Neuronal stem cell (in vitro differentiated cells): ENCODE measurements at regions not wholly inside any gene's neighbourhood (a gene's known extent, or its start where the extent isn't known, plus 50 kb on each side); places are given as distances from the start of the nearest gene placed in this dataset.

Source experiments
- DNase-seq: peaks from one replicate; pipeline ENCODE4 v3.0.0-alpha.2; 2013; ENCODE audit warnings: low spot score
- H2AFZ ChIP-seq: one replicate; pipeline ENCODE4 v1.6.1; 2013; ENCODE audit warnings: mild to moderate bottlenecking, low read length, inconsistent platforms
- H2AK5ac ChIP-seq: 2 replicates; pipeline ENCODE4 v1.6.1; 2013; ENCODE audit warnings: low read depth, mild to moderate bottlenecking, inconsistent platforms, low read length, moderate library complexity, mixed read lengths
- H2BK120ac ChIP-seq: 2 replicates; pipeline ENCODE4 v1.6.1; 2013; ENCODE audit warnings: low read depth, mild to moderate bottlenecking, inconsistent platforms, low read length, moderate library complexity, mixed read lengths
- H2BK12ac ChIP-seq: one replicate; pipeline ENCODE4 v1.6.1; 2013; ENCODE audit warnings: low read length, inconsistent platforms
- H2BK15ac ChIP-seq: 2 replicates; pipeline ENCODE4 v1.6.1; 2013; ENCODE audit warnings: mild to moderate bottlenecking, low read length, inconsistent platforms, mixed read lengths
- H2BK5ac ChIP-seq: one replicate; pipeline ENCODE4 v1.6.1; 2013; ENCODE audit warnings: inconsistent platforms, mild to moderate bottlenecking, low read length, moderate library complexity
- H3K14ac ChIP-seq: one replicate; pipeline ENCODE4 v1.6.1; 2013; ENCODE audit warnings: low read length, inconsistent platforms
- H3K18ac ChIP-seq: 2 replicates; pipeline ENCODE4 v1.6.1; 2013; ENCODE audit warnings: low read length, inconsistent platforms
- H3K23ac ChIP-seq: 2 replicates; pipeline ENCODE4 v1.6.1; 2013; ENCODE audit warnings: low read depth, mild to moderate bottlenecking, mixed read lengths, low read length, inconsistent platforms; ENCODE audit not compliant: poor library complexity
- H3K27ac ChIP-seq: replicated peaks from 3 replicates; pipeline ENCODE4 v1.5.1; 2013; ENCODE audit warnings: low read length, inconsistent platforms
- H3K27me3 ChIP-seq, 3 experiments: 2 replicates each; pipeline ENCODE4 v1.6.1; 2013; ENCODE audit warnings: low read length in 3 of 3, mild to moderate bottlenecking in 2 of 3, inconsistent platforms in 1 of 3, low read depth in 1 of 3, mixed read lengths in 1 of 3, moderate library complexity in 1 of 3; ENCODE audit not compliant: control insufficient read depth in 3 of 3, insufficient read depth in 3 of 3
- H3K36me3 ChIP-seq, 2 donors: replicated peaks in 1 of 2; 2 replicates each; pipeline ENCODE4 v1.6.1; 2013; ENCODE audit warnings: low read length in 2 of 2; ENCODE audit not compliant: control insufficient read depth in 2 of 2, insufficient read depth in 2 of 2
- H3K4ac ChIP-seq: 2 replicates; pipeline ENCODE4 v1.6.1; 2013; ENCODE audit warnings: inconsistent platforms, mild to moderate bottlenecking, low read length, moderate library complexity
- H3K4me1 ChIP-seq, 2 donors: 1 replicate in 1 of 2; 2 replicates in 1 of 2; pipeline ENCODE4 v1.6.1; 2013; ENCODE audit warnings: low read length in 2 of 2, low read depth in 1 of 2; ENCODE audit not compliant: control insufficient read depth in 2 of 2, insufficient read depth in 1 of 2
- H3K4me2 ChIP-seq: one replicate; pipeline ENCODE4 v1.6.1; 2013; ENCODE audit warnings: mild to moderate bottlenecking, low read length, inconsistent platforms; ENCODE audit not compliant: insufficient read depth, poor library complexity, severe bottlenecking
- H3K4me3 ChIP-seq, 2 donors: 2 replicates each; pipeline ENCODE4 v1.5.1; 2013; ENCODE audit warnings: low read length in 2 of 2, mild to moderate bottlenecking in 2 of 2, inconsistent platforms in 1 of 2, moderate library complexity in 1 of 2
- H3K79me1 ChIP-seq: one replicate; pipeline ENCODE4 v1.6.1; 2013; ENCODE audit warnings: low read depth, mild to moderate bottlenecking, inconsistent platforms, low read length, moderate library complexity
- H3K9ac ChIP-seq: one replicate; pipeline ENCODE4 v1.6.1; 2013; ENCODE audit warnings: mild to moderate bottlenecking, low read depth, low read length, inconsistent platforms; ENCODE audit not compliant: poor library complexity
- H3K9me3 ChIP-seq, 2 donors: replicated peaks in 1 of 2; 2 replicates each; pipeline versions ENCODE3 to v1.6.1; 2013; ENCODE audit warnings: low read length in 2 of 2, mild to moderate bottlenecking in 2 of 2, inconsistent platforms in 1 of 2, low read depth in 1 of 2, mixed read lengths in 1 of 2, moderate library complexity in 1 of 2; ENCODE audit not compliant: control insufficient read depth in 2 of 2, insufficient read depth in 1 of 2
- H4K8ac ChIP-seq: one replicate; pipeline ENCODE4 v1.6.1; 2013; ENCODE audit warnings: low read depth, mild to moderate bottlenecking, inconsistent platforms, low read length, moderate library complexity
- H4K91ac ChIP-seq: one replicate; pipeline ENCODE4 v1.6.1; 2013; ENCODE audit warnings: low read length, low read depth, mild to moderate bottlenecking, inconsistent platforms; ENCODE audit not compliant: poor library complexity
- WGBS, 2 donors: extraction: QIAGEN DNeasy Blood & Tissue Kit; methylation state at CpG; one replicate each; pipeline ENCODE4 v1.1.7; 2013; ENCODE audit warnings: missing lambda C conversion rate in 2 of 2, mixed read lengths in 1 of 2; ENCODE audit not compliant: insufficient read length in 2 of 2, insufficient replicate concordance in 1 of 2; ENCODE audit errors: extremely low coverage in 2 of 2; 5-methylcytosine and 5-hydroxymethylcytosine counted together

DNA sequence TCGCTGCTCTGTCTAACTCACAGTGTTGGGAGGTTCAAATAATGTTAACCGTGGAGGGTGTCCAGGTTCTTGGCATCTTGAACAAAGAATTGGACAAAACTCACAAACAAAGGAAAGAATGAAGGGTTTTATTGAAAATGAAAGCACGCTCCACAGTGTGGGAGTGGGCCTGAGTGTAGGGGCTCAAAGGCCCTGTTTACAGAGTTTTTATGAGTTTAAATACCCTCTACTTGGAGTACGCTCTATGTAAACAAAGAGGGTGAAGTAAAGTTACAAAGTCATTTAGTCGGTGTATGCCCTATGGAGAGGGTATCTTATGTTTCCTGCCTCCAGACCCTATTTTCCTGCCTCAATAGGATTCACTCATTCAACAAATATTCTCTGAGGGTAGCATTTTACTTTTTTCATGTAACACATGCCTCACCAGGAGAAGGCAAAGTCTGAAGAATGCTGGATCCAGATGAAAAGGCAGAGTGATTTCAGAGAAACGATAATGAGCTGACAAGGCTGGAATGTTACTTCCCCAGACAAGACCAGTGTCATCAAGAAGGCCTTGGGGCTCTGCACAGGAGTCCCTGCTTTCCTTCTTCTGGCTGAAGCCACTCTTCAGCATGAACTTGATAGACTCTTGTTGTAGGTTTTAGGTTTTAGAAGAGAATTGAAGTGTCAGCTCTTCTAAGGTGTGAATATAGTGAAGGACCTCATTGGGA lies 163.6 kb downstream of the FAM43A start:
- H3K9ac ChIP-seq: no peak overlapping the region
- no peak overlapping the region for H2AK5ac ChIP-seq
- no peak overlapping the region for H2BK12ac ChIP-seq
- no peak overlapping the region for H3K18ac ChIP-seq
- no peak overlapping the region for H3K4ac ChIP-seq
- H3K14ac ChIP-seq: no peak overlapping the region
- no peak overlapping the region for H3K27ac ChIP-seq
- H3K27me3 ChIP-seq: peaks cover 0 to 7% (median 0%) of the 10 kb centered on the region in 3 experiments
- H2BK120ac ChIP-seq: no peak overlapping the region
- H2BK15ac ChIP-seq: no peak overlapping the region
- peaks cover 0 to 1% of the 10 kb centered on the region in 2 donors for H3K9me3 ChIP-seq
- H3K23ac ChIP-seq: no peak overlapping the region
- WGBS, 2 donors: no CpG with 5 or more reads among the region's 6 CpGs
- H3K36me3 ChIP-seq: no peaks in the 10 kb centered on the region
- no peaks in the 10 kb centered on the region for H3K79me1 ChIP-seq
- no peak overlapping the region for H3K4me2 ChIP-seq
- H4K8ac ChIP-seq: no peak overlapping the region
- no peak overlapping the region for H4K91ac ChIP-seq
- DNase-seq: no peak
- no peak overlapping the region for H3K4me3 ChIP-seq
- H2AFZ ChIP-seq: no peak overlapping the region
- H2BK5ac ChIP-seq: no peak overlapping the region
- H3K4me1 ChIP-seq: peaks cover 0 to 4% of the 10 kb centered on the region in 2 donors

DNA sequence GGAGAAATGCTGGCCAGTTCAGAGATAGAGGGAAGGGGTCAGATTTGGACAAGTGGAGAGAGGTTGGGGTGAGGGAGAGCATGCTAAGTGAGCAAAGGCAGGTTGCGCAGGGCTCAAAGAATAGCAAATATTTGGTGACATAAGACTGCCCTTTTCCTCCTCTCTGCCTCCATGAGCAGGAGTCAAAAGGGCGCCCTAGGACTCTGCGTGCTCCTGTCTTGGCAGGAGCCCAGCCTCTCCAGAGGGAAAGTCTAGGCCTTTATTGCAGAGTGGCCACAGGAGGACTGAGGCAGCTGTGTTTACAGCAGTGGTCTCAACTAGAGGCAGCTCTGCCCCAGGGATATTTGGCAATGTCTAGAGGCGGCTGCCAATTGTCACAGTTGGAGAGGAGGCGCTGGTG lies 165.6 kb downstream of the FAM43A start:
- H3K23ac ChIP-seq: no peak overlapping the region
- H2BK5ac ChIP-seq: no peak overlapping the region
- H2AFZ ChIP-seq: no peak overlapping the region
- no CpG with 5 or more reads among the region's 5 CpGs for WGBS, 2 donors
- H3K4me2 ChIP-seq: no peak overlapping the region
- H3K4ac ChIP-seq: no peak overlapping the region
- no peak overlapping the region for H3K27ac ChIP-seq
- no peak overlapping the region for H3K9ac ChIP-seq
- no peak for DNase-seq
- H4K91ac ChIP-seq: peak overlapping the region; percentile 17
- H3K4me1 ChIP-seq: peaks cover 0 to 4% of the 10 kb centered on the region in 2 donors
- no peak overlapping the region for H3K14ac ChIP-seq
- H3K27me3 ChIP-seq: peaks cover 0 to 7% (median 0%) of the 10 kb centered on the region in 3 experiments
- H2BK15ac ChIP-seq: no peak overlapping the region
- no peaks in the 10 kb centered on the region for H3K36me3 ChIP-seq
- H3K4me3 ChIP-seq: no peak overlapping the region
- no peaks in the 10 kb centered on the region for H3K79me1 ChIP-seq
- no peaks in the 10 kb centered on the region for H3K9me3 ChIP-seq
- no peak overlapping the region for H3K18ac ChIP-seq
- H2BK120ac ChIP-seq: no peak overlapping the region
- H2BK12ac ChIP-seq: no peak overlapping the region
- no peak overlapping the region for H4K8ac ChIP-seq
- no peak overlapping the region for H2AK5ac ChIP-seq

DNA sequence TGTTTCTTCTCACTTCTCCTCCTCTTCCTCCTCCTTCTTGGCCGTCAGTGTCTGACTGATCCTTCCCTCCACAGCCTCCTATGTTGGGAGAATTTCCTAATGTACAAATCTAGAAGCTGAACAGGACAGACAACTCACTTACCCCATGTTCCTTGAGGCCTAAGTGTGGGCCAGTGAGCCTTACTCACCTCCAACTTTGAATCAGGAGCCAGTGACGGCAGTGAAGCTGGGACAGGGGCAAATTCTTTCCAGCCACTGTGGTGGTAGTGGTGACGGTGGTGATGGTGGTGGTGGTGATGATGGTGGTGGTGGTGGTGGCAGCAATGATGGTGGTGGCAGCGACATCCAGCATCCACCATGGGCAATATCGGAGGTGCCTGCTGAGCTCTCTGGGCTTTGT lies 166.3 kb downstream of the FAM43A start:
- no peak overlapping the region for H4K91ac ChIP-seq
- H2BK120ac ChIP-seq: no peak overlapping the region
- no peak overlapping the region for H2AFZ ChIP-seq
- no peak overlapping the region for H3K4me2 ChIP-seq
- H4K8ac ChIP-seq: no peak overlapping the region
- H3K4ac ChIP-seq: no peak overlapping the region
- H3K79me1 ChIP-seq: no peaks in the 10 kb centered on the region
- no peak overlapping the region for H3K18ac ChIP-seq
- H3K9me3 ChIP-seq: no peaks in the 10 kb centered on the region
- no peak overlapping the region for H2BK15ac ChIP-seq
- WGBS, 2 donors: no CpG with 5 or more reads among the region's 5 CpGs
- no peak overlapping the region for H3K9ac ChIP-seq
- no peak for DNase-seq
- peaks cover 0 to 4% of the 10 kb centered on the region in 2 donors for H3K4me1 ChIP-seq
- no peak overlapping the region for H2BK12ac ChIP-seq
- H3K14ac ChIP-seq: no peak overlapping the region
- no peak overlapping the region for H3K23ac ChIP-seq
- no peak overlapping the region for H3K27ac ChIP-seq
- H2AK5ac ChIP-seq: no peak overlapping the region
- H3K36me3 ChIP-seq: no peaks in the 10 kb centered on the region
- peaks cover 0 to 7% (median 0%) of the 10 kb centered on the region in 3 experiments for H3K27me3 ChIP-seq
- H2BK5ac ChIP-seq: no peak overlapping the region
- H3K4me3 ChIP-seq: no peak overlapping the region

DNA sequence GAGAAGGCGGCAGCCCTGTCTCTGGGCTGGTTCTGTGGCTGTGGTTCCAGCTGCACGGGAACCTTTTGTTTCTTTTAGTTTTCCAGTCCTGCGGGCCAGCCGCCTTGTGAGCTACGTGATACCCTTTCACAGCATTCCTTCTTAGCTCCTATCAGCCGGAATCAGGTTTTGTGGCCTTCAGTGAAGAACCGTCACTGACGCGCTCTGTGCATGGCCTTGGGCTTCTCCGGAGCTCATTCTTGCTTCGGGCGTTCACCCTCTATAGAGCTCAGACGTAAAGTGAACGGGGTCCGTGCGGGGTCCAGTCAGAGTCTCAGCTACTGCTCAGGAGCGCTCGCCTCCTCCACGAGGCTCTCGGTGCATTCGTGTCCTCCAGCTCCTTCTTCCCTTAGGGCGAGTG lies 166.7 kb downstream of the FAM43A start:
- Histone ChIP-seq H3K36me3 (no peaks in the 10 kb centered on the region), H2AK5ac (no peak overlapping the region), H3K4me3 (no peak overlapping the region), H3K4ac (no peak overlapping the region), H3K27me3 (peaks cover 0 to 10% (median 0%) of the 10 kb centered on the region in 3 experiments), H3K4me1 (peaks cover 0 to 4% of the 10 kb centered on the region in 2 donors), H4K8ac (no peak overlapping the region), H3K9me3 (no peaks in the 10 kb centered on the region), H3K4me2 (no peak overlapping the region), H2BK12ac (no peak overlapping the region), H3K23ac (no peak overlapping the region), H4K91ac (no peak overlapping the region), H2AFZ (no peak overlapping the region), H3K18ac (no peak overlapping the region), H3K27ac (no peak overlapping the region), H2BK5ac (no peak overlapping the region), H3K79me1 (no peaks in the 10 kb centered on the region), H3K14ac (no peak overlapping the region), H2BK15ac (no peak overlapping the region), H2BK120ac (no peak overlapping the region), H3K9ac (no peak overlapping the region)
- no peak for DNase-seq
- WGBS, 2 donors: no CpG with 5 or more reads among the region's 22 CpGs
